ENCODE measurements at regions not wholly inside any gene's neighbourhood (a gene's known extent, or its start where the extent isn't known, plus 50 kb on each side); places are given as distances from the start of the nearest gene placed in this dataset.
"Not testable (repeated sequence)": the region's sequence is repeated elsewhere in the genome, so short reads cannot be mapped to it uniquely, and the experiment has no call there.

DNA sequence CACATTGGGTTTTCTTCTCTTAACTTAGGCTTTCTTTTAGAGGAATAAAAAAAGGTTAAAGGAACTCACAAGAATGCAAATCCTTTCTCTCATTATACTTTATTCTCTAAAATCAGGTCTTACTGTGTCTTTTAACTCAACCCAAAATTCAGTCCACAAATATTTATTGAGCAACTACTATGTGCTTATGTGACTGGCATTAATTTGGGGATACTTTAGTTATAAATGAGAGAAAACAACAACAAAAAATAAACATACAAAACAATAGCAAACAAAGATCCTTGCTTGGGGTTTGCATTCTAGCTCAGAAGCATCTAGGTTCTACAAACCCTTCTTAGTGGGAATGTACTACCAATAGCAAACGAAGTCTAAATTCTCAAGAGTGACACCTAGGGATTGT is 266.2 kb downstream of the UTRN start:
- H3K36me3 ChIP-seq (ENCODE audit: control insufficient read depth, insufficient read depth, low read length): no peaks in the 10 kb centered on the region
- DNase-seq (ENCODE audit: low read depth in 4 of 6, low spot score in 6 of 6): no peak
- whole genome bisulfite sequencing (ENCODE audit: insufficient coverage): 82% methylated on average over 1 of the region's 1 CpG

DNA sequence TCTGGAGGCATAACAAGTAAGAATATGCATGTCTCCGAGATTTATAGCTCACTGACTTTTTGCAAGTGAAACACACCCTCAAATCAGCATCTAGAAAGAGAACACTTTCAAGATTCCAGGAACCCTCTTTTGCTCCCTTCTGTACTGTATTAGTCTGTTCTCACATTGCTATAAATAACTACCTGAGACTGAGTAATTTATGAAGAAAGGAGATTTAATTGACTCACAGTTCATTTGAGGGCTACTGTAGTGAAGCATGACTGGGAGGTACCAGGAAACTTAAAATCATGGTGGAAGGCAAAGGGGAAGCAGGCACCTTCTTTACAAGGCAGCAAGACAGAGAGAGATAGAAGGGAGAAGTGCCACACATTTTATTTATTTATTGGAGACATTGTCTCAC is 269.9 kb downstream of the UTRN start:
- H3K27ac ChIP-seq (ENCODE audit: low read depth, low read length): no peak overlapping the region
- no peak for DNase-seq (ENCODE audit: low read depth in 4 of 6, low spot score in 6 of 6)
- WGBS (ENCODE audit: insufficient coverage): no CpG with 5 or more reads among the region's 1 CpG
- no peaks in the 10 kb centered on the region for H3K4me1 ChIP-seq (ENCODE audit: control insufficient read depth, insufficient read depth, low read length)
- no peaks in the 10 kb centered on the region for H3K27me3 ChIP-seq (ENCODE audit: control insufficient read depth, insufficient read depth, low read length)
- no peaks in the 10 kb centered on the region for H3K36me3 ChIP-seq (ENCODE audit: control insufficient read depth, insufficient read depth, low read length)
- H3K9me3 ChIP-seq (ENCODE audit: control insufficient read depth, insufficient read depth, low read length): no peaks in the 10 kb centered on the region
- H3K4me3 ChIP-seq (ENCODE audit: low read depth, low read length): no peak overlapping the region

More for the DNA sequence above, 266.2 kb downstream of the UTRN start:
- H3K4me1 ChIP-seq (ENCODE audit: control insufficient read depth, insufficient read depth, low read length): no peaks in the 10 kb centered on the region
- no peaks in the 10 kb centered on the region for H3K27me3 ChIP-seq (ENCODE audit: control insufficient read depth, insufficient read depth, low read length)
- no peak overlapping the region for H3K27ac ChIP-seq (ENCODE audit: low read depth, low read length)
- H3K4me3 ChIP-seq (ENCODE audit: low read depth, low read length): no peak overlapping the region
- H3K9me3 ChIP-seq (ENCODE audit: control insufficient read depth, insufficient read depth, low read length): no peaks in the 10 kb centered on the region

DNA sequence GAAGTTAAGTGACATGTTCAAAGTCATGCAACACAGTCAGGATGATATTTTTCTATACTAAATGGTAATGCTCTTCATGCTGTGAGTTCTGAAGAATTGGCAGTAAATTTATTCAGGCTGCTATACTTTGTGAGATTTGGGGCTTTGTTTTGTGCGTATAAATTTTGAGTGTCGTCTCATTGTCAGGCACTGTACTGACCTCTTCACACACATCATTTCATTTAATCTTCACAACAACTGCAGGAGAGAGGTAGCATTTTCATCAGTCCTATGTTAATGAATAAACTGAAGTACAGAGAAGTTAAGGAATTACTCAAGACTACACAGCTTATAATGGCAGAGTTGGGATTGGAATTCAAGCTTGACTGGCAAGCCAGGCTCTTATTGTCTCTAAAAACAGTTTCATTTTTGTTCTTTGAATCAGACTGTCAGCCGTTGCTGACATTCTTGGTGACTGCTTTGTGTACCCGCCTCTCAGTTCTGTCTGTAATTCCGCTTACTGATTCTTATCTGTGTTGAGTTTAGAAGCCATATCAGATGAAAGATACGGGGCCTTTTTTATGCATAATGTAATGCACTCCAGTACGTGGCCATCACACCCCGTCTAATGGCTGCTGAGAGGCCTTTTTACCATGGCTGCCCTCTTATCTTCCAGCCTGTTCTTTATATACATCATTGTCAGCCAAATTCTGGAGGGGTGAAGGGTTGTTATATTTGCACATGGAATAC is 274.9 kb downstream of the UTRN start:
- H3K27ac ChIP-seq (ENCODE audit: low read depth, low read length): no peak overlapping the region
- 80% methylated on average over 1 of the region's 8 CpGs for WGBS (ENCODE audit: insufficient coverage)
- peaks cover 2% of the 10 kb centered on the region for H3K9me3 ChIP-seq (ENCODE audit: control insufficient read depth, insufficient read depth, low read length)
- no peaks in the 10 kb centered on the region for H3K4me1 ChIP-seq (ENCODE audit: control insufficient read depth, insufficient read depth, low read length)
- H3K4me3 ChIP-seq (ENCODE audit: low read depth, low read length): no peak overlapping the region
- no peaks in the 10 kb centered on the region for H3K36me3 ChIP-seq (ENCODE audit: control insufficient read depth, insufficient read depth, low read length)
- peak in 1 of 6 donors; percentile 15 for DNase-seq (ENCODE audit: low read depth in 4 of 6, low spot score in 6 of 6)
- no peaks in the 10 kb centered on the region for H3K27me3 ChIP-seq (ENCODE audit: control insufficient read depth, insufficient read depth, low read length)

DNA sequence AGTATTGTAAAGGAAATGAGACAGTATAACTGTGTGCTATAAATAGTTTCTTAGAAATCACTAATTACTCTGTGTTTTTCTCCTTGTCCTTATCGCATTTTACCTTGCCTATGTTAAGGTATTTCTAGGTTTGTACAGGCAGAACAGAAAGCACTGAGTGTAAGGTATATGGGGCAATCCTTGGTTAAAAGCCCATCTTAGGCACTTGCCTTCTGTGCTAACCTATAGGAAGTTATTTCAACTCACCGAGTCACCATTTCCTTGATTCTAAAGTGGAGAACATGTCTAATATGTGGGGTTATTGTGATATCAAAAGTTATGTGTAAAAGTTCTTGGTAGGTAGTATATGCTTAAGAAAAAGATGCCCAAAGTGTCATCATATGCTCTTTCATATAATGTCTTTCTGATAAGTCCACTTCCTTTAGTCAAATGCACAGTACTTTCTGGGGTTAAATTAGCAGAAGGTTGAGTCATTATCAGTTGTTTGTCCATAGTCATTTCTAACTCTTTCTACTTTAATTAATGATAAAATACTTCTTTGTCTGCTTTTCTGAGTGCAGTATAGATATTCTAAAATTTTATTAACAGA is 276.4 kb downstream of the UTRN start:
- H3K27me3 ChIP-seq (ENCODE audit: control insufficient read depth, insufficient read depth, low read length): no peaks in the 10 kb centered on the region
- no peak for DNase-seq (ENCODE audit: low read depth in 4 of 6, low spot score in 6 of 6)
- no CpG with 5 or more reads among the region's 2 CpGs for WGBS (ENCODE audit: insufficient coverage)

DNA sequence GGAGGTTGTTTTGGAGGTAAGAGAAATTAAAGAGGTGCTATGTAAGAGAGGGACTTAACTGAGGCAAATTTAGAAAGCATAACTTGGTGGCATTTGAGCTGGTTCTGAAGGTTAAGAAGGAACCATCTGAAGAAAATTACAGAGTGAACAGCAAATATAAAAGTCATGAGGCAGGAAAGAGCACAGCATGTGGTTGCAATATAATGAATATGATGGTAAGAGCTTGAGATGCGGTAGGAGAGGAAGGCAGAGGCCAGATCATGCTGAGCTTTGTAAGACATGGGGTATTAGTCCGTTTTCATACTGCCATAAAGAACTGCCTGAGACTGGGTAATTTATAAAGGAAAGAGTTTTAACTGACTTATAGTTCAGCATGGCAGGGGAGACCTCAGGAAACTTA is 279.1 kb downstream of the UTRN start:
- H3K9me3 ChIP-seq (ENCODE audit: control insufficient read depth, insufficient read depth, low read length): peaks cover 2% of the 10 kb centered on the region
- 64% methylated on average over 2 of the region's 2 CpGs for WGBS (ENCODE audit: insufficient coverage)
- H3K27me3 ChIP-seq (ENCODE audit: control insufficient read depth, insufficient read depth, low read length): no peaks in the 10 kb centered on the region
- H3K4me1 ChIP-seq (ENCODE audit: control insufficient read depth, insufficient read depth, low read length): no peaks in the 10 kb centered on the region
- no peak overlapping the region for H3K4me3 ChIP-seq (ENCODE audit: low read depth, low read length)
- no peak overlapping the region for H3K27ac ChIP-seq (ENCODE audit: low read depth, low read length)
- DNase-seq (ENCODE audit: low read depth in 4 of 6, low spot score in 6 of 6): no peak
- no peaks in the 10 kb centered on the region for H3K36me3 ChIP-seq (ENCODE audit: control insufficient read depth, insufficient read depth, low read length)

More for the DNA sequence above, 276.4 kb downstream of the UTRN start:
- Histone ChIP-seq H3K27ac (ENCODE audit: low read depth, low read length) (no peak overlapping the region), H3K4me3 (ENCODE audit: low read depth, low read length) (no peak overlapping the region), H3K9me3 (ENCODE audit: control insufficient read depth, insufficient read depth, low read length) (peaks cover 2% of the 10 kb centered on the region), H3K36me3 (ENCODE audit: control insufficient read depth, insufficient read depth, low read length) (no peaks in the 10 kb centered on the region), H3K4me1 (ENCODE audit: control insufficient read depth, insufficient read depth, low read length) (no peaks in the 10 kb centered on the region)

DNA sequence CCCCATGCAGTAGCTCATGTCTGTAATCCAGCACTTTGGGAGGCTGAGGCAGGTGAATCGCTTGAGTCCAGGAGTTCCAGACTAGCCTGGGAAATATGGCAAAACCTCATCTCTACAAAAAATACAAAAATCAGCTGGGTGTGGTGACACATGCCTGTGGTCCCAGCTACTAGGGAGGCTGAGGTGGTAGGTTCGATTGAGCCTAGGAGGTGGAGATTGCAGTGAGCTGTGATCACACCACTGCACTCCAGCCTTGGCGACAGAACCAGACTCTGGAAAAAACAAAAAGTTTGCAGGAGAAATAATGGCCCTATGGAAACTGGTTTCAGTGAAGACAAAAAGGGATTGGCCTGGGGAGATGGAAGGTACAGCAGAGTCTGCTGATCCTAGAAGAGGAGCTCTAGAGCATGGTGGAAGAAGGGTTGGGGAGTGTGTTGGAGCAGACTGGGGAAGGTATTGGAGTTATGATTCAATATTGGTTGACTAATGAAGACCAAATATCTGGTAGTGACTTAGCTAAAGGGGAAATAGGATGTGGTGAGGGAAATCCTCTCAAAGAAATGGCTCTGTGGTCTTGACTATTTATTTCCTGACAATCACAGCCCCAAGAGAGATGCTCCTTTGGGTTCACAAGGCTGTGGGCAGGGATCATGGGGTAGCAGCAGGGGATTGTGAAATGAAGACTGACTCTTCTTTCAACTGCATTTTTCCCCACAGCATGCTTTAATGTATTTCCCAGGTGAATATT is 281.9 kb downstream of the UTRN start:
- H3K27me3 ChIP-seq (ENCODE audit: control insufficient read depth, insufficient read depth, low read length): no peaks in the 10 kb centered on the region
- H3K4me1 ChIP-seq (ENCODE audit: control insufficient read depth, insufficient read depth, low read length): no peaks in the 10 kb centered on the region
- H3K27ac ChIP-seq (ENCODE audit: low read depth, low read length): no peak overlapping the region
- DNase-seq (ENCODE audit: low read depth in 4 of 6, low spot score in 6 of 6): no peak
- H3K9me3 ChIP-seq (ENCODE audit: control insufficient read depth, insufficient read depth, low read length): peaks cover 2% of the 10 kb centered on the region
- no peak overlapping the region for H3K4me3 ChIP-seq (ENCODE audit: low read depth, low read length)
- WGBS (ENCODE audit: insufficient coverage): 97% methylated on average over 3 of the region's 3 CpGs
- no peaks in the 10 kb centered on the region for H3K36me3 ChIP-seq (ENCODE audit: control insufficient read depth, insufficient read depth, low read length)

DNA sequence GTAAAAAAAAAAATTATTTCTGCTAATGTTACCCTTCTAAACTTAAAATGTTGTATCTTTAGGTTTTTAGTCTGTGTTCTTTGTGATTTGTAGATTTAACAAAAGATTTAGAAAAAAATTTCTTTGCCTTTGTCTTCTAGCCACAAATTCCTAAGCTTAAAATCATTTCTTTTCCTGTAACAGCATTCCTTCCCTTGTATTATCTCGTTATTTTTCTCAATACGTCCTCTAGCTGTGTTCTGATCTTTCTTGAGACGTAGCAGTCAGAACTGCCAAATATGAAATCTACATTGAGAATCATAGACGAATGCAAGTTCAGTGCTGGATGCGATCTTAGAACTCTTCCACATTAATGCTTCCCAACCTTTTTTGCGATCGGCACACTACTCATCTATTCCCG is 283.1 kb downstream of the UTRN start:
- Histone ChIP-seq H3K27me3 (ENCODE audit: control insufficient read depth, insufficient read depth, low read length) (no peaks in the 10 kb centered on the region), H3K4me3 (ENCODE audit: low read depth, low read length) (no peak overlapping the region), H3K4me1 (ENCODE audit: control insufficient read depth, insufficient read depth, low read length) (no peaks in the 10 kb centered on the region), H3K36me3 (ENCODE audit: control insufficient read depth, insufficient read depth, low read length) (no peaks in the 10 kb centered on the region), H3K27ac (ENCODE audit: low read depth, low read length) (no peak overlapping the region), H3K9me3 (ENCODE audit: control insufficient read depth, insufficient read depth, low read length) (no peaks in the 10 kb centered on the region)
- 100% methylated on average over 4 of the region's 8 CpGs for WGBS (ENCODE audit: insufficient coverage)
- DNase-seq (ENCODE audit: low read depth in 4 of 6, low spot score in 6 of 6): no peak

DNA sequence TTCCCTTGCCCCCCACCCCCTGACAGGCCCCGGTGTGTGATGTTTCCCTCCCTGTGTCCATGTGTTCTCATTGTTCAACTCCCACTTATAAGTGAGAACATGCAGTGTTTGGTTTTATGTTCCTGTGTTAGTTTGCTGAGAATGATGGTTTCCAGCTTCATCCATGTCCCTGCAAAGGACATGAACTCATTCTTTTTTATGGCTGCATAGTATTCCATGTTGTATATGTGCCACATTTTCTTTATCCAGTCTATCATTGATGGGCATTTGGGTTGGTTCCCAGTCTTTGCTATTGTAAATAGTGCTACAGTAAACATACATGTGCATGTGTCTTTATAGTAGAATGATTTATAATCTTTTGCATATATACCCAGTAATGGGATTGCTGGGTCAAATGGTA is 287.4 kb downstream of the UTRN start:
- WGBS (ENCODE audit: insufficient coverage): no CpG with 5 or more reads among the region's 1 CpG
- H3K4me1 ChIP-seq (ENCODE audit: control insufficient read depth, insufficient read depth, low read length); H3K9me3 ChIP-seq (ENCODE audit: control insufficient read depth, insufficient read depth, low read length); DNase-seq (ENCODE audit: low read depth in 4 of 6, low spot score in 6 of 6); H3K4me3 ChIP-seq (ENCODE audit: low read depth, low read length); H3K27me3 ChIP-seq (ENCODE audit: control insufficient read depth, insufficient read depth, low read length); H3K27ac ChIP-seq (ENCODE audit: low read depth, low read length); H3K36me3 ChIP-seq (ENCODE audit: control insufficient read depth, insufficient read depth, low read length): not testable (repeated sequence)

DNA sequence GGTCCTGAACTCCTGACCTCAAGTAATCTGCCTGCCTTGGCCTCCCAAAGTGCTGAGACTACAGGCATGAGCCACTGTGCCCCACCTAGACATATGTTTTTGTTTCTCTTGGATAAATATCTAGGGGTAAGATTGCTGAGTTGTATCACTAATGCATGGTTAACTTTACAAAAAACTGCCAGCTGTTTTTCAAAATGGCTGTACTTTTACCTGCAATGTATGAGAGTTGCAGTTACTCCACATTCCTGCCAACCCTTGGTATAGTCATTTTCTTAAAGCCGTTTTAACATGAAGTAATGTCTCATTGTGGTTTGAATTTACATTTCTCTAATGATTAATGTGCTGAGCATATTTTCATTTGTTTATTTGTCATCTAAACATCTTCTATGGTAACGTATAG is 289.7 kb downstream of the UTRN start:
- WGBS (ENCODE audit: insufficient coverage): no CpG with 5 or more reads among the region's 2 CpGs
- no peaks in the 10 kb centered on the region for H3K27me3 ChIP-seq (ENCODE audit: control insufficient read depth, insufficient read depth, low read length)
- no peak overlapping the region for H3K27ac ChIP-seq (ENCODE audit: low read depth, low read length)
- no peaks in the 10 kb centered on the region for H3K36me3 ChIP-seq (ENCODE audit: control insufficient read depth, insufficient read depth, low read length)
- no peaks in the 10 kb centered on the region for H3K9me3 ChIP-seq (ENCODE audit: control insufficient read depth, insufficient read depth, low read length)
- DNase-seq (ENCODE audit: low read depth in 4 of 6, low spot score in 6 of 6): no peak
- no peaks in the 10 kb centered on the region for H3K4me1 ChIP-seq (ENCODE audit: control insufficient read depth, insufficient read depth, low read length)
- H3K4me3 ChIP-seq (ENCODE audit: low read depth, low read length): no peak overlapping the region

DNA sequence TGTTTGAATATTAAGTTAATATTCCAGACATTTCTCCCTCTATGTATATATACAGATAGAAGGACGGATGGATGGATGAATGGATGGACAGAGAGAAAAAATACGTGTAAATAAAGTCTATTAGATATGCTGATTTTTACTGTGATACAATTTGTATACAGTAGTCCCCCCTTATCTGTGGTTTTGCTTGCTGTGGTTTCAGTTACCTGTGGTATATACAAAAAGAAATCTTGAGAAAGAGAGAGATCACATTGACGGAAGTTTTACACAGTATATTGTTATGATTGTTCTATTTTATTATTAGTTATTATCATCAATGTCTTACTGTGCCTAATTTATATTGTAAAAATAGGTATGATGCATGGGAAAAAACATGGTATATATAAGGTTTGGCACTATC is 290.2 kb downstream of the UTRN start:
- H3K27ac ChIP-seq (ENCODE audit: low read depth, low read length): no peak overlapping the region
- no peaks in the 10 kb centered on the region for H3K4me1 ChIP-seq (ENCODE audit: control insufficient read depth, insufficient read depth, low read length)
- no peaks in the 10 kb centered on the region for H3K27me3 ChIP-seq (ENCODE audit: control insufficient read depth, insufficient read depth, low read length)
- no peaks in the 10 kb centered on the region for H3K36me3 ChIP-seq (ENCODE audit: control insufficient read depth, insufficient read depth, low read length)
- H3K4me3 ChIP-seq (ENCODE audit: low read depth, low read length): no peak overlapping the region
- no CpG with 5 or more reads among the region's 3 CpGs for WGBS (ENCODE audit: insufficient coverage)
- no peak for DNase-seq (ENCODE audit: low read depth in 4 of 6, low spot score in 6 of 6)
- H3K9me3 ChIP-seq (ENCODE audit: control insufficient read depth, insufficient read depth, low read length): no peaks in the 10 kb centered on the region
